Keratinocyte (primary cell): ENCODE measurements at regions not wholly inside any gene's neighbourhood (a gene's known extent, or its start where the extent isn't known, plus 50 kb on each side); places are given as distances from the start of the nearest gene placed in this dataset.

Experiments used
- DNase-seq: peaks from one replicate; pipeline ENCODE4 v3.0.0-alpha.2; 2011; ENCODE audit warnings: low read depth, missing footprints, low spot score
- FAIRE-seq: peaks from 2 replicates; lab custom pipeline; 2011; peaks lifted over from hg19 to GRCh38; lab: Jason Lieb, UNC
- H2AFZ ChIP-seq: 2 replicates; pipeline ENCODE4 v1.6.0; 2012; ENCODE audit warnings: low read length, control low read depth, inconsistent platforms; ENCODE audit not compliant: control insufficient read depth
- H3K27ac ChIP-seq: 2 replicates; pipeline ENCODE4 v1.5.1; 2011; ENCODE audit warnings: low read length; ENCODE audit not compliant: control insufficient read depth, insufficient read depth
- H3K27me3 ChIP-seq: 3 replicates; pipeline ENCODE4 v1.6.0; 2011; ENCODE audit warnings: low read length; ENCODE audit not compliant: control insufficient read depth, insufficient read depth; ENCODE audit errors: extremely low read depth
- H3K36me3 ChIP-seq, 2 experiments: 2 replicates in 1 of 2; 3 replicates in 1 of 2; pipeline ENCODE4 v1.5.1; 2011; ENCODE audit warnings: low read length in 2 of 2, mild to moderate bottlenecking in 1 of 2; ENCODE audit not compliant: control insufficient read depth in 2 of 2, insufficient read depth in 2 of 2; ENCODE audit errors: extremely low read depth in 1 of 2
- H3K4me1 ChIP-seq: 3 replicates; pipeline ENCODE4 v1.5.1; 2011; ENCODE audit warnings: low read length; ENCODE audit not compliant: control insufficient read depth, insufficient read depth; ENCODE audit errors: extremely low read depth
- H3K4me2 ChIP-seq: 3 replicates; pipeline ENCODE4 v1.6.0; 2011; ENCODE audit warnings: low read depth, low read length; ENCODE audit not compliant: control insufficient read depth, insufficient read depth; ENCODE audit errors: extremely low read depth
- H3K4me3 ChIP-seq, 3 experiments: fragments of 200-600 bp in 1 of 3; sonication (generic) in 1 of 3; 2 replicates in 2 of 3; 3 replicates in 1 of 3; pipeline ENCODE4 v1.5.1; 2011 to 2016; ENCODE audit warnings: low read length in 3 of 3, mild to moderate bottlenecking in 3 of 3, control low read depth in 2 of 3, inconsistent platforms in 1 of 3, low read depth in 1 of 3, mixed read lengths in 1 of 3, mixed run types in 1 of 3, moderate library complexity in 1 of 3; ENCODE audit not compliant: control insufficient read depth in 2 of 3, insufficient read depth in 2 of 3; ENCODE audit errors: extremely low read depth in 1 of 3
- H3K79me2 ChIP-seq: 2 replicates; pipeline ENCODE4 v1.6.0; 2012; ENCODE audit warnings: low read length; ENCODE audit not compliant: control insufficient read depth, insufficient read depth
- H3K9ac ChIP-seq: 3 replicates; pipeline ENCODE4 v1.6.0; 2011; ENCODE audit warnings: low read length; ENCODE audit not compliant: control insufficient read depth, insufficient read depth; ENCODE audit errors: extremely low read depth
- H3K9me1 ChIP-seq: 3 replicates; pipeline ENCODE4 v1.6.0; 2011; ENCODE audit warnings: low read length; ENCODE audit not compliant: control insufficient read depth, insufficient read depth; ENCODE audit errors: extremely low read depth
- H3K9me3 ChIP-seq: 2 replicates; pipeline ENCODE4 v1.5.1; 2012; ENCODE audit warnings: low read depth, low read length; ENCODE audit not compliant: control insufficient read depth
- H4K20me1 ChIP-seq: 3 replicates; pipeline ENCODE4 v1.6.0; 2011; ENCODE audit warnings: low read length; ENCODE audit not compliant: control insufficient read depth, insufficient read depth; ENCODE audit errors: extremely low read depth
- EZH2 ChIP-seq: IDR thresholded peaks from one replicate; pipeline ENCODE4 v1.6.1; 2012; ENCODE audit warnings: inconsistent platforms, mild to moderate bottlenecking, low read length, moderate library complexity
- dilution Hi-C: fragments of 300-500 bp; cut with MboI; formaldehyde crosslinking; loops from one replicate; pipeline ENCODE4 v1.7.0; 2020; ENCODE audit warnings: low sequenced_read_pairs; ENCODE audit not compliant: extremely low pct_ligation_motif_present
- TF ChIP-seq, protein P1 (sequence below), 3 experiments: IDR thresholded peaks in 1 of 3; conservative IDR thresholded peaks in 1 of 3; optimal IDR thresholded peaks in 1 of 3; 2 replicates in 2 of 3; 3 replicates in 1 of 3; pipeline versions ENCODE3 to v1.5.1; 2011; ENCODE audit warnings: low read length in 3 of 3, mild to moderate bottlenecking in 3 of 3, moderate library complexity in 2 of 3, control low read depth in 1 of 3, inconsistent platforms in 1 of 3; ENCODE audit not compliant: insufficient read depth in 2 of 3; ENCODE audit errors: extremely low read depth in 1 of 3

DNA sequence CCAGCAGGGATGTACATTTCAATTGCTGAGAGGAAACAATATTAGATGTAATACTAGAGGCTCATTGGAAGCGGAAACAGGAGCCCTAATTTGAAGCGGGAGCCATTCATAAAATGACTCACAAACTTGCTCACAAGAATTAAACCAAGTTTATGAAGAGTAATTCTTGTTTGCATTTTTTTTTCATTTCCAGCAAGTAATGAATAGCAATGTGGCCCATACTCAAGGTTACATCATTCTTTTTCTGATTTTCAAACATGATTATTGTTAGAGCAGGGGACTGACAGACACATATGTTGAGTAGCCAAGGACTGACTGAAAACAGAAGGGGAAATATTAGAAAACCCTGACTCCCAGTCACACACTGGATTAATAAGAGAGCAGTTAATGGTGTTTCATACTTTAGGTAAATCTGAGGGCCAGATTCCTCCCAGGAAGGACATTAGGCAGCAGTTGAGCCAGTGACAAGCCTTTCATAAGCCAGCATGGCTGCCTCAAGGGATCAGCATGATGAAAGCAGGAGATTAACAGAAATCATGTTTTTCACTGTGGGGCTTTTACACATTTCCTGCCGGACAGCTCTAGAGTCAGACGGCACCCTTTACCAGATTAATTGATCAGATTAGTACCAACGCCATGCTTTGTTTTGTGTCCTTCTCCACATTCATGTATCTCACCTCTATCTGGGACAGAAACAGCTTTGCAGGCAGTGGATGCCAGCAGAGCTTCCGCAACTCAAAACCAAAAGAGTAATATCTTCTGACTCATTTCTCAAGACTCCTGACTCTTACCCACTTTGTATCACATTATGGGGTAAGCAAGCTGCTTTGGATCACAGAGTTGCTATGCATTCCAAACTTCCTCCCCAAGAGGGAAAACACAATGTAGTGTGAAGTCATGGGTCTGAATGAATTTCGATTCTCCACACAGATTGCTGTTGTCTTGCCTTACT is 831.6 kb downstream of the KCNA4 start:
- DNase-seq (no peak), FAIRE-seq (no peak)
- Histone ChIP-seq H3K79me2 (no peaks in the 10 kb centered on the region), H2AFZ (no peak overlapping the region), H3K4me1 (no peaks in the 10 kb centered on the region), H3K4me3 (no peak overlapping the region), H3K4me2 (no peak overlapping the region), H3K36me3 (no peaks in the 10 kb centered on the region), H3K9ac (no peak overlapping the region), H3K27ac (no peak overlapping the region), H3K9me1 (no peaks in the 10 kb centered on the region), H3K27me3 (no peaks in the 10 kb centered on the region), H3K9me3 (no peaks in the 10 kb centered on the region), H4K20me1 (no peaks in the 10 kb centered on the region)
- TF ChIP-seq, protein P1, sequence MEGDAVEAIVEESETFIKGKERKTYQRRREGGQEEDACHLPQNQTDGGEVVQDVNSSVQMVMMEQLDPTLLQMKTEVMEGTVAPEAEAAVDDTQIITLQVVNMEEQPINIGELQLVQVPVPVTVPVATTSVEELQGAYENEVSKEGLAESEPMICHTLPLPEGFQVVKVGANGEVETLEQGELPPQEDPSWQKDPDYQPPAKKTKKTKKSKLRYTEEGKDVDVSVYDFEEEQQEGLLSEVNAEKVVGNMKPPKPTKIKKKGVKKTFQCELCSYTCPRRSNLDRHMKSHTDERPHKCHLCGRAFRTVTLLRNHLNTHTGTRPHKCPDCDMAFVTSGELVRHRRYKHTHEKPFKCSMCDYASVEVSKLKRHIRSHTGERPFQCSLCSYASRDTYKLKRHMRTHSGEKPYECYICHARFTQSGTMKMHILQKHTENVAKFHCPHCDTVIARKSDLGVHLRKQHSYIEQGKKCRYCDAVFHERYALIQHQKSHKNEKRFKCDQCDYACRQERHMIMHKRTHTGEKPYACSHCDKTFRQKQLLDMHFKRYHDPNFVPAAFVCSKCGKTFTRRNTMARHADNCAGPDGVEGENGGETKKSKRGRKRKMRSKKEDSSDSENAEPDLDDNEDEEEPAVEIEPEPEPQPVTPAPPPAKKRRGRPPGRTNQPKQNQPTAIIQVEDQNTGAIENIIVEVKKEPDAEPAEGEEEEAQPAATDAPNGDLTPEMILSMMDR (optimal IDR thresholded peaks at IDR 0.05 in 1 of 3, IDR thresholded peaks at IDR 0.05 in 1 of 3, conservative IDR thresholded peaks at IDR 0.05 in 1 of 3; ENCODE audit: extremely low read depth in 1 of 3, insufficient read depth in 2 of 3, low read length in 3 of 3), result no peak
- TF ChIP-seq EZH2, result no peak
- dilution Hi-C loops, result no loop called here

GRCh38 chr11:29183301-29183700 is 833.5 kb downstream of the KCNA4 start:
- Histone ChIP-seq H3K27me3 (no peaks in the 10 kb centered on the region), H3K27ac (no peak overlapping the region), H3K36me3 (no peaks in the 10 kb centered on the region), H3K9me1 (no peaks in the 10 kb centered on the region), H4K20me1 (no peaks in the 10 kb centered on the region), H3K9ac (no peak overlapping the region), H3K4me2 (no peak overlapping the region), H3K4me1 (no peaks in the 10 kb centered on the region), H3K4me3 (no peak overlapping the region), H3K9me3 (no peaks in the 10 kb centered on the region), H3K79me2 (no peaks in the 10 kb centered on the region), H2AFZ (no peak overlapping the region)
- FAIRE-seq (no peak), DNase-seq (no peak)
- TF ChIP-seq EZH2, result no peak
- TF ChIP-seq, protein P1 (optimal IDR thresholded peaks at IDR 0.05 in 1 of 3, IDR thresholded peaks at IDR 0.05 in 1 of 3, conservative IDR thresholded peaks at IDR 0.05 in 1 of 3; ENCODE audit: extremely low read depth in 1 of 3, insufficient read depth in 2 of 3, low read length in 3 of 3), result no peak
- dilution Hi-C loops, result no loop called here
